ENCODE measurements at regions not wholly inside any gene's neighbourhood (a gene's known extent, or its start where the extent isn't known, plus 50 kb on each side); places are given as distances from the start of the nearest gene placed in this dataset.

- Histone ChIP-seq H3K4me3 (replicated peaks; ENCODE audit: low read depth, low read length) (no peak overlapping the region), H3K36me3 (ENCODE audit: control insufficient read depth, insufficient read depth, low read length) (no peaks in the 10 kb centered on the region), H3K27me3 (replicated peaks; ENCODE audit: control insufficient read depth, insufficient read depth, low read length) (no peaks in the 10 kb centered on the region)
- TF ChIP-seq, protein P1, sequence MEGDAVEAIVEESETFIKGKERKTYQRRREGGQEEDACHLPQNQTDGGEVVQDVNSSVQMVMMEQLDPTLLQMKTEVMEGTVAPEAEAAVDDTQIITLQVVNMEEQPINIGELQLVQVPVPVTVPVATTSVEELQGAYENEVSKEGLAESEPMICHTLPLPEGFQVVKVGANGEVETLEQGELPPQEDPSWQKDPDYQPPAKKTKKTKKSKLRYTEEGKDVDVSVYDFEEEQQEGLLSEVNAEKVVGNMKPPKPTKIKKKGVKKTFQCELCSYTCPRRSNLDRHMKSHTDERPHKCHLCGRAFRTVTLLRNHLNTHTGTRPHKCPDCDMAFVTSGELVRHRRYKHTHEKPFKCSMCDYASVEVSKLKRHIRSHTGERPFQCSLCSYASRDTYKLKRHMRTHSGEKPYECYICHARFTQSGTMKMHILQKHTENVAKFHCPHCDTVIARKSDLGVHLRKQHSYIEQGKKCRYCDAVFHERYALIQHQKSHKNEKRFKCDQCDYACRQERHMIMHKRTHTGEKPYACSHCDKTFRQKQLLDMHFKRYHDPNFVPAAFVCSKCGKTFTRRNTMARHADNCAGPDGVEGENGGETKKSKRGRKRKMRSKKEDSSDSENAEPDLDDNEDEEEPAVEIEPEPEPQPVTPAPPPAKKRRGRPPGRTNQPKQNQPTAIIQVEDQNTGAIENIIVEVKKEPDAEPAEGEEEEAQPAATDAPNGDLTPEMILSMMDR (IDR thresholded peaks at IDR 0.05; ENCODE audit: insufficient read depth, low read length, poor library complexity, severe bottlenecking): no peak
- no peak for DNase-seq (ENCODE audit: extremely low read depth, insufficient read length)
Measured at GRCh38 chr7:91366091-91366490, 101.9 kb downstream of the FZD1 start.

- Histone ChIP-seq H3K27me3 (replicated peaks; ENCODE audit: control insufficient read depth, insufficient read depth, low read length) (no peaks in the 10 kb centered on the region), H3K4me3 (replicated peaks; ENCODE audit: low read depth, low read length) (no peak overlapping the region), H3K36me3 (ENCODE audit: control insufficient read depth, insufficient read depth, low read length) (no peaks in the 10 kb centered on the region)
- DNase-seq (ENCODE audit: extremely low read depth, insufficient read length): no peak
- TF ChIP-seq, protein P1 (IDR thresholded peaks at IDR 0.05; ENCODE audit: insufficient read depth, low read length, poor library complexity, severe bottlenecking): no peak
Measured at GRCh38 chr7:91367812-91368578, 103.8 kb downstream of the FZD1 start.

DNA sequence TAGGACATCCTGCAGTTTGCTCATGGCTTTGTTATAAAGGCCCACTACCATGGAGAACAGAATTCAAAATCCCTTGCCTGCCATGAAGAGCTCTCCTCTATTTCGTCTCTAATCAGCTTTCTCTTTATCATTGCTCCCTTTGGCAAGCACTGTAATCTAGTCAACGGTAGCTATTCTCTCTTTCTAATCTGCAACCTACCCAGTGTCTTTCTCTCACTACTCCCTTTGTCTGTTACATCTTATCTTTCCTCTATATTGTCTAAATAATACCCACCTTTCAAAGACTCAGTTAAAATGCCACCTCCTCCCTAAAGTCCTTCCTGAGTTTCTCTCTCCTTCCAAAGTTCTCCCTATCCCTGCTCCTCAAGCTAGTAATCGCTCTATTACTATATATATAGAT lies 108.1 kb downstream of the FZD1 start:
- no peak overlapping the region for H3K4me3 ChIP-seq (replicated peaks; ENCODE audit: low read depth, low read length)
- H3K36me3 ChIP-seq (ENCODE audit: control insufficient read depth, insufficient read depth, low read length): no peaks in the 10 kb centered on the region
- H3K27me3 ChIP-seq (replicated peaks; ENCODE audit: control insufficient read depth, insufficient read depth, low read length): no peaks in the 10 kb centered on the region; the same call in 1 of the 2 replicates
- TF ChIP-seq, protein P1 (IDR thresholded peaks at IDR 0.05; ENCODE audit: insufficient read depth, low read length, poor library complexity, severe bottlenecking): no peak
- DNase-seq (ENCODE audit: extremely low read depth, insufficient read length): no peak

DNA sequence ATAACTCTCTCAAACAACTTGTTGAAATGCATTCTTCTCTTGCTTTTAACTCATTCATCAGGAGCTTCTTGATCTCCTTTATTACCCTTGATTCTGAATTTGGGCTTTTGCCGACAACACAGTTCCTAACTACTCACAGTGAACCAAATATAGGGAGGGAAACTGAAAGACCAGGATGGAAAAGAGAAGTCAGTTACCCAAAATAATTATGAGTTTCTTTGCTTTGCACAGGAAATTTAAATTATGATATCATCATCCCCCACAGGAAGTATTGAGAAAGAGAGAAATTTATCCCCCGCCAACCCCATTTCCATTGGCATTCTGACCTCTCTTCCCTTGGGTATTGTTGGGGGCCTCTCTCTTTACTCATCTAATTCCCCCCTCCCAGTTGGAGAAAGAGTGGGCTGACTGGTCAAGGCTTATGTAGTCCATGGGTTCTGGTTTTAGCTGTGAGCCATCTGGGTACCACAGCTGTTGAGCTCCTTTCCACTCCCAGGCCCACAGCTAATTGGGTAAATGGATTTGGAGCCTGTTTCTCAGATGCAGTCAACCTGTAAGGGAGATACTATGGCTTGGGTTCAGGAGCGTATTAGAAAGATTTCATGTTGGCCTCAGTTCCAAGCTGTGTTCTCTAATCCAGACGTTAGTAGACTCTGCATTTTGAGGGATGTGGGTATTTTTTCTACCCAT lies 109.0 kb downstream of the FZD1 start:
- no peak for DNase-seq (ENCODE audit: extremely low read depth, insufficient read length)
- Histone ChIP-seq H3K4me3 (replicated peaks; ENCODE audit: low read depth, low read length) (no peak overlapping the region), H3K27me3 (replicated peaks; ENCODE audit: control insufficient read depth, insufficient read depth, low read length) (no peaks in the 10 kb centered on the region; the same call in 1 of the 2 replicates), H3K36me3 (ENCODE audit: control insufficient read depth, insufficient read depth, low read length) (no peaks in the 10 kb centered on the region)
- TF ChIP-seq, protein P1 (IDR thresholded peaks at IDR 0.05; ENCODE audit: insufficient read depth, low read length, poor library complexity, severe bottlenecking): no peak

DNA sequence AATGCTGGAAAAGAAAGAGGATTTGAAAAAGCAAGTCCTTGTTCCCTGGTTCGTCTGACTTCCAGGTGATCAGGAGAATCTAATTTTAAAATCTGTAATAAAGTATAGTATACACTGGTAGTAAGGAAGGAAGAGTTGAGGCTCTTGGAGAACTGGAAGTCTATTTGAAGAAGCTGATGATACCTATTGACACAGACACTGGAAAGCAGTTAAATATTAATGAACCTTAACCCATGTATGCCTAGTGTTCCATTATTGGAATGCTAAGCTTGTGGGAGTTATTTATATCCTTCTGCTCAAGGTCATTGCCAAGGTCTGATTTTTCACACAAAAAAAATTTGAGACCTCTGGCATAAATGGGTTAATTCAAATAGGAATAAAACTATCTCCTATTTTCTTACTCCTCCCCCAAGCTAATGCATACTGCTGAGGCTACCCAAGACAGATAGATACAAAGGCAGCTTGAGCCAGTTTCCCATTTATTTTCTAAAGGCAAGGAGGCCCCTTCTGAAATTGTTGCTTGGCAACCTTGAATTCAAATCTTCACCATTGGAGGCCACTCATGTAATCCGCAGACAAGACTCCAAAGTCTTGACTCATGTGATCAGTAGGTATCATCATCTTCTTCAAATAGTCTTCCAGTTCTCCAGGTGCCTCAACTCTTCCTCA lies 110.2 kb downstream of the FZD1 start:
- TF ChIP-seq, protein P1 (IDR thresholded peaks at IDR 0.05; ENCODE audit: insufficient read depth, low read length, poor library complexity, severe bottlenecking): no peak
- H3K27me3 ChIP-seq (replicated peaks; ENCODE audit: control insufficient read depth, insufficient read depth, low read length): no peaks in the 10 kb centered on the region; the same call in 1 of the 2 replicates
- H3K4me3 ChIP-seq (replicated peaks; ENCODE audit: low read depth, low read length): no peak overlapping the region
- no peaks in the 10 kb centered on the region for H3K36me3 ChIP-seq (ENCODE audit: control insufficient read depth, insufficient read depth, low read length)
- no peak for DNase-seq (ENCODE audit: extremely low read depth, insufficient read length)
